IMR-90 (cell line): ENCODE measurements at regions not wholly inside any gene's neighbourhood (a gene's known extent, or its start where the extent isn't known, plus 50 kb on each side); places are given as distances from the start of the nearest gene placed in this dataset.

Experiments used
- ATAC-seq: fragments of 200-7000 bp; cut with Tn5 transposase; 2 replicates; pipeline ENCODE4 v1.9.1; 2020; ENCODE audit warnings: low read depth, mild to moderate bottlenecking, moderate library complexity
- BruUV-seq: library from RNA; stranded (reverse); fragments of 400-500 nt; replicated peaks from 2 replicates; lab custom pipeline; 2021; lab: Mats Ljungman, UMichigan
- CTCF ChIA-PET: fragments of 300-600 bp; formaldehyde crosslinking; extraction: SDS; loops from one replicate; lab custom pipeline; 2021; ENCODE audit warnings: antibody characterized with exemption; lab: Yijun Ruan, JAX
- POLR2A ChIA-PET: fragments of 300-600 bp; sonication (Branson Sonifier 250); formaldehyde crosslinking; loops from one replicate; lab custom pipeline; 2022; ENCODE audit warnings: antibody characterized with exemption; ENCODE audit not compliant: unreplicated experiment; lab: Charles Lee
- DNase-seq: peaks from one replicate; pipeline ENCODE4 v3.0.0; 2013
- H2AFZ ChIP-seq: replicated peaks from 2 replicates; pipeline ENCODE3; 2013; ENCODE audit warnings: low read length, mild to moderate bottlenecking; ENCODE audit not compliant: poor library complexity
- H2AK5ac ChIP-seq: 2 replicates; pipeline ENCODE4 v1.6.1; 2013; ENCODE audit warnings: low read depth, low read length, inconsistent platforms
- H2AK9ac ChIP-seq: replicated peaks from 2 replicates; pipeline ENCODE3; 2013; ENCODE audit warnings: mild to moderate bottlenecking, low read depth, low read length, moderate library complexity; ENCODE audit not compliant: poor library complexity
- H2BK120ac ChIP-seq: 2 replicates; pipeline ENCODE4 v1.6.1; 2013; ENCODE audit warnings: low read depth, low read length, inconsistent platforms
- H2BK15ac ChIP-seq: 3 replicates; pipeline ENCODE4 v1.6.1; 2013; ENCODE audit warnings: low read depth, low read length, inconsistent platforms
- H2BK20ac ChIP-seq: 2 replicates; pipeline ENCODE4 v1.6.1; 2013; ENCODE audit warnings: low read depth, mild to moderate bottlenecking, inconsistent platforms, low read length, moderate library complexity
- H2BK5ac ChIP-seq: 2 replicates; pipeline ENCODE4 v1.6.1; 2013; ENCODE audit warnings: mild to moderate bottlenecking, low read depth, low read length, inconsistent platforms; ENCODE audit not compliant: poor library complexity, severe bottlenecking
- H3K14ac ChIP-seq: replicated peaks from 2 replicates; pipeline ENCODE4 v1.6.1; 2013; ENCODE audit warnings: low read depth, low read length, inconsistent platforms
- H3K18ac ChIP-seq: 2 replicates; pipeline ENCODE4 v1.6.1; 2013; ENCODE audit warnings: low read depth, low read length, control low read depth
- H3K23ac ChIP-seq: 2 replicates; pipeline ENCODE4 v1.6.1; 2013; ENCODE audit warnings: low read depth, low read length, inconsistent platforms
- H3K27ac ChIP-seq: 2 replicates; pipeline ENCODE4 v1.5.1; 2013; ENCODE audit warnings: mild to moderate bottlenecking, control low read depth, low read length; ENCODE audit not compliant: insufficient read depth
- H3K27me3 ChIP-seq: 2 replicates; pipeline ENCODE4 v1.6.1; 2013; ENCODE audit warnings: low read length; ENCODE audit not compliant: control insufficient read depth, insufficient read depth
- H3K36me3 ChIP-seq: 2 replicates; pipeline ENCODE4 v1.6.1; 2013; ENCODE audit warnings: low read length, mixed read lengths; ENCODE audit not compliant: control insufficient read depth, insufficient read depth
- H3K4ac ChIP-seq: 2 replicates; pipeline ENCODE4 v1.6.1; 2013; ENCODE audit warnings: low read depth, low read length, inconsistent platforms
- H3K4me1 ChIP-seq: 2 replicates; pipeline ENCODE4 v1.6.1; 2013; ENCODE audit warnings: low read length, mixed read lengths; ENCODE audit not compliant: control insufficient read depth, insufficient read depth
- H3K4me2 ChIP-seq: 2 replicates; pipeline ENCODE4 v1.6.1; 2013; ENCODE audit warnings: low read depth, mild to moderate bottlenecking, control low read depth, low read length, moderate library complexity
- H3K4me3 ChIP-seq: 2 replicates; pipeline ENCODE4 v1.5.1; 2013; ENCODE audit warnings: low read depth, mild to moderate bottlenecking, control low read depth, low read length, moderate library complexity; ENCODE audit not compliant: insufficient read depth
- H3K56ac ChIP-seq: 2 replicates; pipeline ENCODE4 v1.6.1; 2013; ENCODE audit warnings: low read length, inconsistent platforms; ENCODE audit not compliant: insufficient read depth; ENCODE audit errors: extremely low read depth
- H3K79me1 ChIP-seq, 2 experiments: 2 replicates each; pipeline ENCODE4 v1.6.1; 2013; ENCODE audit warnings: low read length in 2 of 2, inconsistent platforms in 1 of 2, low read depth in 1 of 2
- H3K9ac ChIP-seq: 2 replicates; pipeline ENCODE4 v1.6.1; 2013; ENCODE audit warnings: low read depth, low read length, control low read depth
- H3K9me1 ChIP-seq: 2 replicates; pipeline ENCODE4 v1.6.1; 2013; ENCODE audit warnings: low read length, inconsistent platforms; ENCODE audit not compliant: insufficient read depth
- H3K9me3 ChIP-seq: 2 replicates; pipeline ENCODE4 v1.6.1; 2013; ENCODE audit warnings: low read length; ENCODE audit not compliant: control insufficient read depth, insufficient read depth
- H4K20me1 ChIP-seq: 2 replicates; pipeline ENCODE4 v1.6.1; 2013; ENCODE audit warnings: low read length, inconsistent platforms; ENCODE audit not compliant: insufficient read depth
- H4K5ac ChIP-seq: 2 replicates; pipeline ENCODE4 v1.6.1; 2013; ENCODE audit warnings: mild to moderate bottlenecking, low read depth, low read length, control low read depth
- H4K8ac ChIP-seq, 2 experiments: 2 replicates each; pipeline ENCODE4 v1.6.1; 2013; ENCODE audit warnings: low read depth in 2 of 2, low read length in 2 of 2, control low read depth in 1 of 2, inconsistent platforms in 1 of 2
- H4K91ac ChIP-seq: 2 replicates; pipeline ENCODE4 v1.6.1; 2013; ENCODE audit warnings: low read depth, low read length, inconsistent platforms; ENCODE audit not compliant: insufficient read depth
- CTCF ChIP-seq: conservative IDR thresholded peaks from 2 replicates; pipeline ENCODE4 v1.5.1; 2012; ENCODE audit warnings: mild to moderate bottlenecking, low read depth, low read length, improper control_type of control experiment
- MAFK ChIP-seq: IDR thresholded peaks from 2 replicates; pipeline ENCODE4 v1.6.1; 2012; ENCODE audit warnings: low read depth, low read length, improper control_type of control experiment
- WGBS, 2 experiments: methylation state at CpG; one replicate each; pipeline versions ENCODE4 v1.1.5 to v1.1.7; 2013; ENCODE audit warnings: missing lambda C conversion rate in 2 of 2; ENCODE audit not compliant: insufficient read length in 1 of 2; ENCODE audit errors: extremely low coverage in 2 of 2; 5-methylcytosine and 5-hydroxymethylcytosine counted together
- dilution Hi-C: fragments of 300-500 bp; cut with HindIII; formaldehyde crosslinking; loops from one replicate; pipeline ENCODE4 v1.14.3; 2018; ENCODE audit warnings: low sequenced_read_pairs; ENCODE audit not compliant: unreplicated experiment
- in situ Hi-C: fragments of 300-500 bp; cut with MboI; formaldehyde crosslinking; loops from 3 replicates; pipeline ENCODE4 v1.14.3; 2019; ENCODE audit warnings: low sequenced_read_pairs, inconsistent platforms, mixed read lengths
- intact Hi-C: fragments of 100-400 bp; cut with micrococcal nuclease; formaldehyde crosslinking; loops from 2 replicates; pipeline ENCODE4 v1.10.0; 2022

GRCh38 chr10:129020651-129021330 lies 446.2 kb upstream of the MGMT start:
- WGBS, 2 experiments: no CpG with 5 or more reads among the region's 8 CpGs
- Histone ChIP-seq H3K14ac (no peak overlapping the region), H3K18ac (no peak overlapping the region; the same call in 1 of the 2 replicates), H3K4me2 (no peak overlapping the region; the same call in 1 of the 2 replicates), H3K4me1 (peaks cover 5% of the 10 kb centered on the region; the same call in 1 of the 2 replicates), H3K56ac (no peak overlapping the region), H3K79me1 (no peaks in the 10 kb centered on the region), H3K27ac (no peak overlapping the region), H4K20me1 (no peaks in the 10 kb centered on the region), H3K23ac (no peak overlapping the region), H2BK15ac (no peak overlapping the region), H2BK20ac (no peak overlapping the region), H2AFZ (no peak overlapping the region), H2AK5ac (no peak overlapping the region), H2AK9ac (no peak overlapping the region), H3K9me1 (no peaks in the 10 kb centered on the region), H4K91ac (no peak overlapping the region), H3K4ac (no peak overlapping the region), H3K9ac (no peak overlapping the region), H2BK120ac (no peak overlapping the region), H4K5ac (no peak overlapping the region), H4K8ac (no peak overlapping the region; a peak in 1 of 4 replicates), H3K4me3 (no peak overlapping the region), H3K36me3 (no peaks in the 10 kb centered on the region), H3K9me3 (peaks cover 2% of the 10 kb centered on the region; the same call in 1 of the 2 replicates), H3K27me3 (no peaks in the 10 kb centered on the region), H2BK5ac (no peak overlapping the region)
- intact Hi-C loops (loop anchor here (10.0 kb wide), 1 partner anchor 864 kb away; no protein-coding TSS in a partner anchor), in situ Hi-C loops (no loop called here), dilution Hi-C loops (no loop called here)
- ATAC-seq: no peak
- POLR2A ChIA-PET: no interaction called here
- TF ChIP-seq MAFK (no peak), CTCF (no peak)
- DNase-seq: no peak
- no TSS peak for BruUV-seq
- CTCF ChIA-PET: no interaction called here
